ENCODE measurements at regions not wholly inside any gene's neighbourhood (a gene's known extent, or its start where the extent isn't known, plus 50 kb on each side); places are given as distances from the start of the nearest gene placed in this dataset.
"Not testable (repeated sequence)": the region's sequence is repeated elsewhere in the genome, so short reads cannot be mapped to it uniquely, and the experiment has no call there.

GRCh38 chr11:109967136-109967535 lies 126.1 kb upstream of the ZC3H12C start:
- DNase-seq (ENCODE audit: low read depth in 2 of 3, low spot score in 1 of 3) = not testable (repeated sequence)

- no peak for DNase-seq (ENCODE audit: low read depth in 2 of 3, low spot score in 1 of 3)
Measured at GRCh38 chr11:109968299-109968698, 124.9 kb upstream of the ZC3H12C start.

DNA sequence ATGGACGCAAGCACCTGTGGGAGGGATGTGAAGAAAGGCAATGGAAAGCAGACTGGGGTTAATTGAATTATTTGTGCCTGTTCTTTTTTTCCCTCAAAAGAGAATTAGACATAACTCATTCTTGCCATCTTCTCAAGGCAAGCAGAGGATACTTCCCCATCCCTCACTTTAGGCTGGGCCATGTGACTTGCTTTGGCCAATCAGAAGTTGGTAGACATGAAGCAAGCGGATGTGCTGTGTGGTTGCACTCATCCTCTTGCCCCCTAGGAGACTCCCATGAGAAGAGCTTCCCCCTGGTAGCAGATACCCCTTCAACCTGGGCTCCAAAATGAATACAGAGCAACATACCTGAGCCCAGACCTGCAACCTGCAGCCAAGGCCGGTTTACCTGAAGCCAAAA lies 124.4 kb upstream of the ZC3H12C start:
- DNase-seq (ENCODE audit: low read depth in 2 of 3, low spot score in 1 of 3) = no peak

- no peak for DNase-seq (ENCODE audit: low read depth in 2 of 3, low spot score in 1 of 3)
Measured at GRCh38 chr11:109970516-109971183, 122.5 kb upstream of the ZC3H12C start.

- no peak for DNase-seq (ENCODE audit: low read depth in 2 of 3, low spot score in 1 of 3)
Measured at GRCh38 chr11:109971184-109971523, 122.0 kb upstream of the ZC3H12C start.

GRCh38 chr11:109972181-109972715 lies 120.9 kb upstream of the ZC3H12C start:
- no peak for DNase-seq (ENCODE audit: low read depth in 2 of 3, low spot score in 1 of 3)

DNA sequence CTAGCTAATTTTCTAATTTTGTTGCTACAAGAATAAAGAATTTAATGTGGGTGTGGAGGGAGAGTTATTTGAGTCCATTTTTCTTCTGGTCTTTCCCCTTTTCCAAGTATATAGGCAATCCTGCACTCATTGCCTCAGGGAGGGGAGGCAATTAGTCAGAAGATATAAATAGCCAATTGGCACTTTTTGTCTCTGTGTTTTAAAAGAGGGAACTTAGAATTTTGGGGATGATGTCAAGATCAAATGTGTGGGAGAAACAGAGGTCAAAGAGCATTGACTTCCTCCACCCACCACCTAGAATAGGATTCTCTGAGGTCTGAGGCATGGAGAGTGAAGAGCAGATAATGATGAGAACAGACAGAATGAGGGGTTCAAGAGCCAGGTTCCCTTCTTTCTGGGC lies 120.3 kb upstream of the ZC3H12C start:
- DNase-seq (ENCODE audit: low read depth in 2 of 3, low spot score in 1 of 3) = no peak

- DNase-seq (ENCODE audit: low read depth in 2 of 3, low spot score in 1 of 3) = no peak
Measured at GRCh38 chr11:109973486-109973885, 119.7 kb upstream of the ZC3H12C start.

DNA sequence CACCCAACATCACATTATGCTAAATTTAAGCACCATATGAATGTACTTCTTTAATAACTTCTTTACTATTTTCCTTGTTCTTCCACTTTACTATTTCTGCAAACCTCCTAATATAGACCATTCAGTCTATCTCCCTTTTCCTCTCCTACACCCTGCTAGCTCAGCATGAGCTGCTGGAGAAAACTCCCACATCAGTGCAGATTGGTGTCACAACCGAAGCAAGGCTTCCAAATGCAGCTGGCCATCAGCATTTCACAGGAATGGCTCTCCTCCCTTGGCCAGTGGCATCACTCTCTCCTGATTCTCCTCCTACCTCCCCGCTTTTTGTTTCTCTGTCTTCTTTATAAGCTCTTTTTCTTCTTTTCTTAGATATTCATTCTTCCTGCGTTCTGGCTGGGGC lies 118.7 kb upstream of the ZC3H12C start:
- no peak for DNase-seq (ENCODE audit: low read depth in 2 of 3, low spot score in 1 of 3)

GRCh38 chr11:109978895-109979294 lies 114.3 kb upstream of the ZC3H12C start:
- DNase-seq (ENCODE audit: low read depth in 2 of 3, low spot score in 1 of 3) = no peak

DNA sequence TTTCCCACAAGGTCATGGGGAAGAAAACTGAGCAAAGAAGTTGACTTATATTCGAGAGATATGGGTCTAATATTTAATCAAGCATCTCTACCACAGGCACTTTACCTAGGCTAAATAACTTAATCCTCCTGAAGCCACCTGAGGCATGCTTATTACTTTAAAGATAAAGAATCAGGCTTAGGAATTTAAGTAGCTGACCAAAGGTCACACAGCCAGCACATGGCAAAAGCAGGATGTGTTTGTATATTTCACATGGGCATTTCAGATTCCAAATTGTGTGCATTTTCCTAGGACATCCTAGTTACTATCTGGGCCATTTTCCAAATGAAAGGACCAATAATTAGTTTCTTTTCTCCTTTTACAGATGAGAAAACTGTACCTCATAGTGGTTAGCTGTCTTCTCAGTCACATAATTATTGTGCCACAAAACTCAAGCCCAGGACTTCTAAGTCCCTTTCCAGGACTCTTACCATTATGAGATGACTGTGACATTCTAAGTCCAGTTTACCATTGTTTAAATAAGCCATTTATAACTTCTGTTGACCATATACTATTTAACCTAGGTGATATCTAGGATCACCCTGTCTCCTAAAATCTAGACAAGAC lies 112.1 kb upstream of the ZC3H12C start:
- no peak for DNase-seq (ENCODE audit: low read depth in 2 of 3, low spot score in 1 of 3)

DNA sequence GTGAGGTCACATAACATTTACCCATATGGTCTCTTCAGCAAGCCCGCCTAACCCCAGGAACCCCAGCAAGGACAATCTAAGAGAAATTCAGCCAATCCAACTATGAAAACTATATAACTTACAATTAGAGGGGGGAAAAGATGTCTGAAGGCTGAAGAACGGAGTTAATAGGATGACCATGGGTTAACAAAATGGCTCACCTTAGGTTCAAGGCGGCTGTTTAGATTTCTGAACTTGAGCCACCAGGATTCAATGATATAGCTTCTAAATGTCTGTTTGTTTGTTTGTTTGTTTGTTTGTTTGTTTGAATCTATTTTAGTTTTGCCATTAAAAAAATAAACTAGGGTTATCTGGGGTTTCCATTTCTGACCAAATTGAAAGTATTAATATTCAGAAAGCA lies 109.8 kb upstream of the ZC3H12C start:
- no peak for DNase-seq (ENCODE audit: low read depth in 2 of 3, low spot score in 1 of 3)

GRCh38 chr11:109984634-109985289 lies 108.4 kb upstream of the ZC3H12C start:
- no peak for DNase-seq (ENCODE audit: low read depth in 2 of 3, low spot score in 1 of 3)

GRCh38 chr11:109986488-109986887 lies 106.7 kb upstream of the ZC3H12C start:
- no peak for DNase-seq (ENCODE audit: low read depth in 2 of 3, low spot score in 1 of 3)

DNA sequence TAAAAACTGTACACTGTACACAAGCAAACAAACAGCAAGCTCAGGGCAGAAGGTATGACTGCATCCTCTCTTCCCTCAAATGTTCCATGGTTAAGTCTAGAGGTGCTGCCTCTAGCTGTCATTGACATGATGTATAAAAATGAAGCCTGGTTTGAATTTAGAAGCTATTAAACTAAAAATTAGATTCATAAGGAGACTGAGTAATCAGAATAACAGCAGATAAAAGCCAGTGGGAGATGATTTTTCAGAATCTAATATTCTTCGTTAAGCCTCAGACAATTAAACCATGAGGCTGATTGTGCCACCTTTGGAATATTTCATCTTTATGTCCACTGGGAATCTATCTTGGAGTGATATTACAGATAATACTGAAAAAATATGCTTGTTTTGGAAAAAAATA lies 101.4 kb upstream of the ZC3H12C start:
- DNase-seq (ENCODE audit: low read depth in 2 of 3, low spot score in 1 of 3) = no peak

DNA sequence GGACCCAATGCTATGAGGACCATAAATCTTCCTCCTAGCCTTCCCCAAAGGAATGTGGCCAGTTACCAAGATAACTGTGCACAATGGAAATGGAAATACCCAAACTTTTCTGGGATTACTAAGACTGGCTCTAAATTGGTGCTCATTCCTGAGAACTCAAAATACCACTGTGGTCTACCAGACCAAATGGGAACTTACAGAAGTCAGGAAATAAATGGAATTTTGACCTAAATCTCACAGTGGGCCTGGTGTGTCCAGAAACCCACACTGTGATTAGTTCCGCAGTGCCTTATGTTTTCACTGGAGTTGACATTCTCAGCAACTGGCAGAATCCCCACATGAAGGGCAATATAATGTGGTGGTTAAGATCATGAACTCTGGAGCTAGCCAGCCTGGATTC lies 99.4 kb upstream of the ZC3H12C start:
- no peak for DNase-seq (ENCODE audit: low read depth in 2 of 3, low spot score in 1 of 3)

GRCh38 chr11:109994907-109995306 lies 98.3 kb upstream of the ZC3H12C start:
- DNase-seq (ENCODE audit: low read depth in 2 of 3, low spot score in 1 of 3) = no peak

DNA sequence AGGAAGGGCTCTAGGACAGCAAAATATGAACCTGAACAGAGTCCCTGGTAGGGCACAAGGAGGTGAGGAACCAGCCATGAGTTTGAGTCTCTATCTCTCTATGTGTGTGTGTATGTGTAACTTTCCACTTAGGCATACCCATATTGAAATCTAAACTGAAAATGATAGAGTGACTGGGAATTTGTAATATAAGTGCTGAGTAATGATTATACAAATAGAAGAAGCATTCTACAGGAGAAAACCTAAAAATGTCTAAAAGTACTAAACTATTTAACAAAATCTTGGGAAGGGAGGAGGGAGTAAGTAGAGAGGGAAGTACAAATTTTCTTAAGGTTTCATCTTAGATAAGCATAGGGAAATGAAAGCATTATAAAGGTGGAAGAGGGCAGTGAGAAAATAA lies 97.1 kb upstream of the ZC3H12C start:
- DNase-seq (ENCODE audit: low read depth in 2 of 3, low spot score in 1 of 3) = no peak

- DNase-seq (ENCODE audit: low read depth in 2 of 3, low spot score in 1 of 3) = no peak
Measured at GRCh38 chr11:109998921-109999320, 94.3 kb upstream of the ZC3H12C start.

DNA sequence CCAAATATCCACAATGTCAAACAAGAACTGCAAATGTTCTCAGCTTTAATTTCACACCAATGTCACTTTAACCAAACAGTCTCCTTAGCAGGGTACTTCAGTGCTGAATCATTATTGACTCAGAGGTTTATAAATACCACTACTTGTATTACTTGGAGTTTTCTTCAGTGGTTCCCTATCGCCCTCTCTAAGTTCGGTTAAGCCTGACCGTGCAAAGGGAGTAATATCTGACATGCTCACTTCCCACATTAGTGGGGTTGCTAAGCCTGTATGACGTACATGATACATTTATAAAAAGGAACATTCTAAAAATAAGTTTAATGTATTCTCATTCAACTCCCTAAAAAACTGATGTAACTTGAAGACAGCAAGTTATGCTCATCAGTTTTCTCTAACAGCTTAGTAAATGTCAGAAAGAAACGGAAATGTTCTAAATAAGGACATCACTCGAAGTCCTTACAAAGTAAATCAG lies 93.1 kb upstream of the ZC3H12C start:
- DNase-seq (ENCODE audit: low read depth in 2 of 3, low spot score in 1 of 3) = no peak

- DNase-seq (ENCODE audit: low read depth in 2 of 3, low spot score in 1 of 3) = no peak
Measured at GRCh38 chr11:110000850-110001249, 92.3 kb upstream of the ZC3H12C start.

GRCh38 chr11:110003426-110003825 lies 89.8 kb upstream of the ZC3H12C start:
- no peak for DNase-seq (ENCODE audit: low read depth in 2 of 3, low spot score in 1 of 3)

Data from stimulated activated CD4-positive, alpha-beta T cell treated with anti-CD3 and anti-CD28 coated beads, Interleukin-12 subunit alpha, Interleukin-12 subunit beta, amount 100 ng/mL, for 48 hours (primary cell).